Stimulated activated naive CD8-positive, alpha-beta T cell treated with anti-CD3 and anti-CD28 coated beads, Interleukin-15, Interleukin-2, amounts not matched to agents 100 U/mL and 50 U/mL, for 24 hours (primary cell): ENCODE measurements at regions not wholly inside any gene's neighbourhood (a gene's known extent, or its start where the extent isn't known, plus 50 kb on each side); places are given as distances from the start of the nearest gene placed in this dataset.
"Not testable (repeated sequence)": the region's sequence is repeated elsewhere in the genome, so short reads cannot be mapped to it uniquely, and the experiment has no call there.

Experiments used
- ATAC-seq: fragments of 150-1000 bp; cut with Tn5 transposase; one replicate; pipeline ENCODE4 v1.10.0; 2021
- DNase-seq: peaks from one replicate; pipeline ENCODE4 v3.0.0; 2021

DNA sequence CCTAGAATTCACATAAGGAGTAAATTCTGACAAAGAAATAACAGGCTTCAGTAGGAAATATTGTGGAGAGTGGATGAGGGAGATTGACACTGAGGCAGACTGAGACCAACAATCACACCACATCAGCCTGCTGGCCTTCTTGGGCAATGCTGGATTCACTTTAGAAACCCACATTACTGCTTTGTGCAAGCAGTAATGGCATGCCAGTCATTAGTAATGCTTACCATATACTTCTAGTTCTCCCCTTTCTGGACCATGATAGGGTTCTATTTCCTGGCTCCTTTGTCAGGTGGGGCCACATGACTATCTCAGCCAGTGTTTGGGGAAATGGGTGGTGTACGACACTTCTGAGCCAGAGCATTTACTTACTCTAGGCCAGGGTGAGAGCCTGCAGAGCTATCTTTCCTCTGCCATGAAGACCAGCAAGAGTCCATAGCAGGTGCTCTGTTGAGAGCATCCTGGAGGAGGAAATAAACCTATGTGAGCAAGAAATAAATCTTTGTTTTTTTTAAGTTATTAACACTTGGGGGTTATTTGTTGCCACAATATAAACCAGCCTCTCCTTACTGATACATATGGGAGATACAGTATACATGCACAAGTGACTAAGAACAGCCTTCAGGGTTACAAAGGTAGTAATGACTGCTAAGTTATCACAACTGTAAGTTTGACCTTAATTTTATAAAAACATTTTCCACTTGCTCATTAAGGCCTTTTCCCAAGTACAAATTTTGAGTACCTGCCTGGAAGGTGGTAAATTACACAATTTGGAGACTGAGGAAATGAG, 89.3 kb upstream of the TANK start:
- DNase-seq (no peak), ATAC-seq (no peak)

GRCh38 chr2:161072436-161072835, 87.8 kb upstream of the TANK start:
- DNase-seq, ATAC-seq: not testable (repeated sequence)

DNA sequence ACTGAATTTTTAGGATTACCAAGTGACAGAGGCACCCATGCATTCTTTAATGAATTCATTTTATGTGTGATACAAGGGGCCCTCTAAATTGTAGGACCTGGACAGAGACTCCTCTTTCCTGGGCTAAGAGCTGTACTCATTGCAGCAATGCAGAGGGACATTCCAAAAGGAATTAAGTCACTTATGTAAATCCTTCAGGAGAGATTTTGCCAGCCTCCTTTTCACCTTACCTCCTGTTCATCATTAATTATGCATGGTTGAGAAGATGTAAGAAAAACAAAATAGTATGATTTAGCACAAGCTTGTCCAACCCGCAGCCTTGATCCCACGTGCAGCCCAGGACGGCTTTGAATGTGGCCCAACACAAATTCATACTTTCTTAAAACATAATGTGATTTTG, 84.5 kb upstream of the TANK start:
- ATAC-seq (no peak), DNase-seq (no peak)

DNA sequence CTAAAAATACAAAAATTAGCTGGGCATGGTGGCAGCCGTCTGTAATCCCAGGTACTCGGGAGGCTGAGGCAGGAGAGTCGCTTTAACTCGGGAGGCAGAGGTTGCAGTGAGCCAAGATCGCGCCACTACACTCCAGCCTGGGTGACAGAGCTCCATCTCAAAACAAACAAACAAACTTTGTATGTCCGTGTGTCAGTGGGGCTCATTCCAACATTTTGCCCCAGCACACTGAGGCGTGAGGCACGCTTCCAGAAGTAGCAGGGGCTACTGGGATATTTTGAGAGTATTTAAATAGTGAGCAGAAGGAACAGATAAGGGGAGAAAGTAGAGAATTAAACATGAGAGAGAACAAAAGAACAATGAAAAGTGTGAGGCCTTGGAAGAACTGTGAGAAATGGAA, 83.3 kb upstream of the TANK start:
- no peak for ATAC-seq

GRCh38 chr2:161077367-161078210, 82.6 kb upstream of the TANK start:
- ATAC-seq, result peak; percentile 90
- peak; percentile 61 for DNase-seq

More for the DNA sequence above, 83.3 kb upstream of the TANK start:
- no peak for DNase-seq

DNA sequence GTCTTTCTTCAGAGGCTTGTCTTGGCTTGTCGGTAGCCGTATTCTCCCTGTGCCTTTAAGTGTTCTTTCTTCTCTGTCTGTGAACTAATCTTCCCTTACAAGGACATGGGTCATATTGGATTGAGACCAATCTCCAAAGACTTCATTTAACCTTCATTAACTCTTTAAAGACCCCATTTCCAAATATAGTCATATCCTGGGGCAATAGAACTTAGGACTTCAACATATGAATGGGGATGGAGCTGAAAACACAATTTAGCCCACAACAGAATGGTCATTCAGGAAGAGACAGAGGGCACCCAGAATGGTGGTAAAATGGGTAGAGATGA, 82.1 kb upstream of the TANK start:
- ATAC-seq (no peak), DNase-seq (no peak)

DNA sequence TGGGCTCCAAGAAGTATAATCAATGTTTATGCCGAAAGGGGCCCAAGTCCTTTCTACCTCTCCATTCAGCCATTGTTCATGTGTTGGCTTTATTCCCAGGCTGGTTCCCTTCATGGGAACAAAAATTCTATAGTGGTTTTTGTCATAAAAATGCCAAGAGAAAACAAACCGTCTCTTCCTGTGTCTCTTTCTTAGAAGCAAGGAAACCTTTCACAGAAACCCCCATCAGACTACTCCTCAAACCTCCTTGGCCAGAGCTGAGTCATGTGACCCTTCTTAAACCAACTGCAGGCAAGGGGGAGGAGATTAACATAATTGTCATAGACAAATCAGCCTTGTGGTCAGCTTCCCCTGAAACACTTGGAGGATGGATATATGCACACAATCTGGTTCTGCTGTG, 75.1 kb upstream of the TANK start:
- ATAC-seq (no peak), DNase-seq (no peak)

DNA sequence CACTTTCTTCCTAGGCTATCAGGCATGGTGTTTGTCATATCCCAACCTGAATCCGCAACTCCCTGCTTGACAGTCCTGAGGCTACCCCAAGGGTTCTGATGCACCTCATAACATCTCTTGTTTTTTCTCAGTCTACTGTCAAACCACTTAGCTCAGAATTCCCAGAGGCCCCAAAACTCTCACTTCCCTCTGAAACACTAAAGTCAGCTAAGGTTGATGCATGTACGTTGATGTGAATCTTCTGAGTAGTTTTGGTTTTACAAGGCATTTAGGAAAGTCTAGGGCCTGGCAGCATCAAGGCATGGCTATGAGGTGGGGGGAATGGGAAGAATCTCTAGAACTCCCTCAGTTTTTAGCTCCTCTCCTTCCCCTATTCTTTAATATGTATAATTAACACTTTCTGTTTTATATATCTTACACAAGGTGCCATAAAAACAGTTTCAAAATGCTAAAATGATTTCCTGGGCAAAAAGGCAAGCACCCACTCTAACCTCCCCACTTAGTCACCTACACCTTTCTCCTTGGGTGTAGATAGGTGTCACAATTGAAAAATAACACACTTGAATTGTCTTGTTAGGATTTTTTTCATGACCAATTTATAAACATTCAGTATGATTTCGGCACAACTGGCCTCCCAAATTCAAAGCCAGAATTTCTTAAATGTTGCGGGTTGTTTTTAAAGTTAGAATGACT, 71.4 kb upstream of the TANK start:
- no peak for DNase-seq
- ATAC-seq, result peak; percentile 33

DNA sequence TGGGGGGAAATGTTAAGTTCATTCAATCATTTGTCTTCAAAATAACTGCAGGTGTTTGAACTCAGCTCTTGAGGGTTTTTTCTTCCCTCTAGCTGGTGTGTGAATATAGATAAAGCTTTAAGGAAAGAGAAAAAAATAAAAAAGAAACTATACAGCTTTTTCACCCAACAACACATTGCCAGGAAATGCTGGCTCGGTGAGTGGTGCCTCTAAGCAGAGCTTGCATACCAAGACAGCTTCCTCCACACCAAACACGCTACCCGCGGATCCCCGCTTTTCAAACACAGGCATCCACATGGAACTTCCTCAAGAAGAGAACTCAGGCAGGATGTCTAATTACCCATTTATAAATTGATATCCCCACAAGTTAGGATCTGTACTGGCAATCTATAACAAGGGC, 69.8 kb upstream of the TANK start:
- DNase-seq, result peak; percentile 26
- ATAC-seq, result no peak

- DNase-seq (no peak), ATAC-seq (no peak)
These were observed 64.9 kb upstream of the TANK start for GRCh38 chr2:161095314-161095713.

- ATAC-seq (no peak), DNase-seq (no peak)
These were observed 63.9 kb upstream of the TANK start for GRCh38 chr2:161096336-161096735.

- DNase-seq (no peak), ATAC-seq (no peak)
These were observed 63.1 kb upstream of the TANK start for GRCh38 chr2:161097157-161097556.

DNA sequence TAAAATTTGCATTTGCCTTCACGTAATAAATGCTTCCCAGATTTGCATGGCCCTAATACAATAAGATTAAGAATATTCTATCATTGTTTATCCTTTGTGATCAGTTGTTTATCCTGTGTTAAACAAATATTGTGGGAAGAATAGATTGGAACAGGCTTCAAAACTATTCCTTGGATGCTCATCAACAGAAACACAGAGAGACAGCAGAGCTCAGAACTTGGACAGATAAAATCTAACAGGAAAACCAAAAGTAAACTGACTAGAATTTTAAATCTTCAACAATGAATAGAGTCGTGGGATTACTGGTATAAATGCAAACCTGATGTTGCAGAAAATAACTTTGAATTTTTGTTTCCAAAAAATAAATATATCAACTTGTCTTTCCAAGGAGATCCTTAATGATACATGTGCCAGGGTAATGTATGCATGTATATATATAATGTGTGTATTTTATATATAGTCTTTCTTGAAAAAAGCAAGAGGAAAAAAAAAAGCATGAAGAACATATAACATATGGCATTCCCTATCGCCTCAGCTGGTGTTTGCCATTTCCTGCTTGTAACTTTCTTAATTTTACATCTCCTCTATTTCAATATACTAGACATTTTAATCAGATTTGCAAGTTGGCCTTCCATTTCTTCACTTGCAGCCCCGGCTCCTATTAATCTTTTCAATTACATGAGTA, 59.9 kb upstream of the TANK start:
- DNase-seq, result no peak
- ATAC-seq, result no peak

GRCh38 chr2:161101406-161101805, 58.8 kb upstream of the TANK start:
- DNase-seq (no peak), ATAC-seq (no peak)

GRCh38 chr2:161102770-161103450, 57.3 kb upstream of the TANK start:
- DNase-seq (no peak), ATAC-seq (no peak)

DNA sequence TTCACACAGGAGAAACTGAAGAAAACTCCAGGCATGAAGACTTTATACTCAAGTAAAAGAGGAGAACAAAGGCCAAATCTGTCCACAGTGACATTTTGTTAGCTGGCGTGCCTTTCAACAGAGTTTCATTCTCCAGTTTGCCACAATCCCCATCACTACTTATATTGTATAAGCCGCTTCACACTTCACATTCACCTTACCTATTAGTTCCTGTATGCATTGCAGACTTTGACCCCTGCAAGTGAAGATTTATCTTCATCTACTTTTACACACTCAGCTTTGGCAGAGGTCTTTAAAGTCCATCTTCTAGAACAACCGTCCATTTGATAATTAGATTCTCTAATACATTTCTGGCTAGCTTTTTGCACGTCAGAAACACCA, 56.8 kb upstream of the TANK start:
- DNase-seq (no peak), ATAC-seq (no peak)

DNA sequence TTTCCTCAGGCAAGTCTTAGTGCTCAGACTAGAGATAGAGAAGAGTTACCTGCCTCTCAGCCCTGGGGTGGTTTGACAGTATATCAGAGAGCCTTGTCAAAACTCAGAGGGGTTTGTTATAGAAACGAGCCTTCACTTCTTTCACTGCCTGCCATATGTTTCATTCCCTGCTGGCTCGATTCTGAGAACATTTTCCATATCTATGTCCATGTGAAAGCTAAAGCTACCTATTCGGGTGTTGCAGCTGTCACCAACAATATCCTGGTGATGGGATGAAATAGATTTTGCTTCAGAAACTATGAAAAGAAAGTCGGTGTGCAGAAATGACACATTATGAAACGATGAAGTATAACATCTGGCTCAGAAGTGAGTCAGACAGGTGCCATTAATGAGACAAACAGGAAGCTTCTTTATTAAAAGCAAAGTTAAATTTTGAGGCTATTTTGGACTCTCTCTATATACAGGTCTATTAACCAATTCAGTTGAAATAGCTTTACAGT, 56.1 kb upstream of the TANK start:
- ATAC-seq, result peak; percentile 23
- DNase-seq, result no peak

- ATAC-seq, result no peak
- DNase-seq, result no peak
These were observed 53.0 kb upstream of the TANK start for GRCh38 chr2:161107265-161107664.
